ENCODE measurements at regions not wholly inside any gene's neighbourhood (a gene's known extent, or its start where the extent isn't known, plus 50 kb on each side); places are given as distances from the start of the nearest gene placed in this dataset.

DNA sequence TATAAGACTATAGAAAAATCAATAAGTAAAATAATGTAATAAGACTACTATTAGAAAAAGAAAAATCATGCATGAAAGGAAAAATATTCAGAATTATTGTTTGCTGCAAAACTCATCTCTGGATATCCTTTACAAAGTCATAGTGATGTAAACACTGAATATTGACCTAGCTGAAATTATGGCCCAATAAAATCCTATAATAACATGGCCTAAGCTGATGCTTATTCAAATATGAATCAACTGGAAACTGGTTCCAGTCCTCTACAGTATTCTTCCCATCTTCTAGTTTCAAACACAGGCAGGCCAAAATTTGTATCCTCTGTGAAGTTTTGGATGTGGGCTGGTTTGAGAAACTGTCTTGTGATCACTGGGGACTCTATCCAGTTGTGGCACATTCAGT lies 134.5 kb downstream of the CNTN3 start:
- dilution Hi-C loops (cut with MboI; ENCODE audit: extremely low pct_ligation_motif_present, low sequenced_read_pairs) = no loop called here
- Histone ChIP-seq H3K27ac (ENCODE audit: control insufficient read depth, insufficient read depth, low read length) (no peak overlapping the region), H3K4me3 (ENCODE audit: control insufficient read depth in 2 of 3, extremely low read depth in 1 of 3, insufficient read depth in 2 of 3, low read depth in 1 of 3, low read length in 3 of 3) (no peak overlapping the region), H3K9me3 (ENCODE audit: control insufficient read depth, low read depth, low read length) (no peaks in the 10 kb centered on the region), H3K36me3 (ENCODE audit: control insufficient read depth in 2 of 2, extremely low read depth in 1 of 2, insufficient read depth in 2 of 2, low read length in 2 of 2) (no peaks in the 10 kb centered on the region), H4K20me1 (ENCODE audit: control insufficient read depth, extremely low read depth, insufficient read depth, low read length) (no peaks in the 10 kb centered on the region), H3K27me3 (ENCODE audit: control insufficient read depth, extremely low read depth, insufficient read depth, low read length) (no peaks in the 10 kb centered on the region), H3K9me1 (ENCODE audit: control insufficient read depth, extremely low read depth, insufficient read depth, low read length) (no peaks in the 10 kb centered on the region), H2AFZ (ENCODE audit: control insufficient read depth, low read length) (no peak overlapping the region), H3K9ac (ENCODE audit: control insufficient read depth, extremely low read depth, insufficient read depth, low read length) (no peak overlapping the region), H3K4me1 (ENCODE audit: control insufficient read depth, extremely low read depth, insufficient read depth, low read length) (no peaks in the 10 kb centered on the region), H3K4me2 (ENCODE audit: control insufficient read depth, extremely low read depth, insufficient read depth, low read depth, low read length) (no peak overlapping the region), H3K79me2 (ENCODE audit: control insufficient read depth, insufficient read depth, low read length) (no peaks in the 10 kb centered on the region)
- DNase-seq (ENCODE audit: low read depth, low spot score) (no peak), FAIRE-seq (no peak)
- no peak for TF ChIP-seq EZH2 (IDR thresholded peaks at IDR 0.05; ENCODE audit: low read length)
- TF ChIP-seq, protein P1, sequence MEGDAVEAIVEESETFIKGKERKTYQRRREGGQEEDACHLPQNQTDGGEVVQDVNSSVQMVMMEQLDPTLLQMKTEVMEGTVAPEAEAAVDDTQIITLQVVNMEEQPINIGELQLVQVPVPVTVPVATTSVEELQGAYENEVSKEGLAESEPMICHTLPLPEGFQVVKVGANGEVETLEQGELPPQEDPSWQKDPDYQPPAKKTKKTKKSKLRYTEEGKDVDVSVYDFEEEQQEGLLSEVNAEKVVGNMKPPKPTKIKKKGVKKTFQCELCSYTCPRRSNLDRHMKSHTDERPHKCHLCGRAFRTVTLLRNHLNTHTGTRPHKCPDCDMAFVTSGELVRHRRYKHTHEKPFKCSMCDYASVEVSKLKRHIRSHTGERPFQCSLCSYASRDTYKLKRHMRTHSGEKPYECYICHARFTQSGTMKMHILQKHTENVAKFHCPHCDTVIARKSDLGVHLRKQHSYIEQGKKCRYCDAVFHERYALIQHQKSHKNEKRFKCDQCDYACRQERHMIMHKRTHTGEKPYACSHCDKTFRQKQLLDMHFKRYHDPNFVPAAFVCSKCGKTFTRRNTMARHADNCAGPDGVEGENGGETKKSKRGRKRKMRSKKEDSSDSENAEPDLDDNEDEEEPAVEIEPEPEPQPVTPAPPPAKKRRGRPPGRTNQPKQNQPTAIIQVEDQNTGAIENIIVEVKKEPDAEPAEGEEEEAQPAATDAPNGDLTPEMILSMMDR (optimal IDR thresholded peaks at IDR 0.05 in 1 of 3, IDR thresholded peaks at IDR 0.05 in 1 of 3, conservative IDR thresholded peaks at IDR 0.05 in 1 of 3; ENCODE audit: extremely low read depth in 1 of 3, insufficient read depth in 2 of 3, low read length in 3 of 3) = no peak

DNA sequence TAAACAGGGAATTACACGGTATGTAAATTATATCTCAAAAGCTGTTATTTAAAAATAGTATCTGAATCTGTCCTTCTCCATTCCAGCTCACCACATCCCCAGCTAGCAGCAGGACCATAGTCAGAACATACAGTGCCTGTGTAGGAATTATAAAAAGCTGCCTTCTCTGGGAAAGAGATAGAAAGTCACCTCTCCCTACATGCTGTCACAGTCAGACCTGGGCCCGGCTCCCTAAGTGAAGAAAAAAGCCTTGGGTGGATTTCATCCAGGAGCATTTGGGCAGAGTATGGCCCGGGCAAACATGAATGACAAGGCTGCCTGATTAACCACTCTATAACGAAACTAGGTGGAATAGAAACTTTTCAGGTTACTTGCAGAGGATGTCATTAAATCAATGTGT lies 144.1 kb downstream of the CNTN3 start:
- no peak overlapping the region for H3K27ac ChIP-seq (ENCODE audit: control insufficient read depth, insufficient read depth, low read length)
- no peaks in the 10 kb centered on the region for H3K9me1 ChIP-seq (ENCODE audit: control insufficient read depth, extremely low read depth, insufficient read depth, low read length)
- TF ChIP-seq, protein P1 (optimal IDR thresholded peaks at IDR 0.05 in 1 of 3, IDR thresholded peaks at IDR 0.05 in 1 of 3, conservative IDR thresholded peaks at IDR 0.05 in 1 of 3; ENCODE audit: extremely low read depth in 1 of 3, insufficient read depth in 2 of 3, low read length in 3 of 3) = no peak
- TF ChIP-seq EZH2 (IDR thresholded peaks at IDR 0.05; ENCODE audit: low read length) = no peak
- DNase-seq (ENCODE audit: low read depth, low spot score) = no peak
- H3K4me1 ChIP-seq (ENCODE audit: control insufficient read depth, extremely low read depth, insufficient read depth, low read length) = no peaks in the 10 kb centered on the region
- H3K9me3 ChIP-seq (ENCODE audit: control insufficient read depth, low read depth, low read length) = no peaks in the 10 kb centered on the region
- no peak overlapping the region for H3K9ac ChIP-seq (ENCODE audit: control insufficient read depth, extremely low read depth, insufficient read depth, low read length)
- H3K27me3 ChIP-seq (ENCODE audit: control insufficient read depth, extremely low read depth, insufficient read depth, low read length) = no peaks in the 10 kb centered on the region
- H3K36me3 ChIP-seq (ENCODE audit: control insufficient read depth in 2 of 2, extremely low read depth in 1 of 2, insufficient read depth in 2 of 2, low read length in 2 of 2) = no peaks in the 10 kb centered on the region
- H4K20me1 ChIP-seq (ENCODE audit: control insufficient read depth, extremely low read depth, insufficient read depth, low read length) = no peaks in the 10 kb centered on the region
- no peak for FAIRE-seq
- no peak overlapping the region for H3K4me2 ChIP-seq (ENCODE audit: control insufficient read depth, extremely low read depth, insufficient read depth, low read depth, low read length)
- no peaks in the 10 kb centered on the region for H3K79me2 ChIP-seq (ENCODE audit: control insufficient read depth, insufficient read depth, low read length)
- no peak overlapping the region for H2AFZ ChIP-seq (ENCODE audit: control insufficient read depth, low read length)
- no peak overlapping the region for H3K4me3 ChIP-seq (ENCODE audit: control insufficient read depth in 2 of 3, extremely low read depth in 1 of 3, insufficient read depth in 2 of 3, low read depth in 1 of 3, low read length in 3 of 3)
- dilution Hi-C loops (cut with MboI; ENCODE audit: extremely low pct_ligation_motif_present, low sequenced_read_pairs) = no loop called here
